ENCODE measurements at regions not wholly inside any gene's neighbourhood (a gene's known extent, or its start where the extent isn't known, plus 50 kb on each side); places are given as distances from the start of the nearest gene placed in this dataset.

GRCh38 chr2:18404708-18405107, 155.7 kb downstream of the RDH14 start:
- TF ChIP-seq POLR2A (IDR thresholded peaks at IDR 0.05) (no peak), CTCF (IDR thresholded peaks at IDR 0.05) (no peak)
